ENCODE measurements at regions not wholly inside any gene's neighbourhood (a gene's known extent, or its start where the extent isn't known, plus 50 kb on each side); places are given as distances from the start of the nearest gene placed in this dataset.

DNA sequence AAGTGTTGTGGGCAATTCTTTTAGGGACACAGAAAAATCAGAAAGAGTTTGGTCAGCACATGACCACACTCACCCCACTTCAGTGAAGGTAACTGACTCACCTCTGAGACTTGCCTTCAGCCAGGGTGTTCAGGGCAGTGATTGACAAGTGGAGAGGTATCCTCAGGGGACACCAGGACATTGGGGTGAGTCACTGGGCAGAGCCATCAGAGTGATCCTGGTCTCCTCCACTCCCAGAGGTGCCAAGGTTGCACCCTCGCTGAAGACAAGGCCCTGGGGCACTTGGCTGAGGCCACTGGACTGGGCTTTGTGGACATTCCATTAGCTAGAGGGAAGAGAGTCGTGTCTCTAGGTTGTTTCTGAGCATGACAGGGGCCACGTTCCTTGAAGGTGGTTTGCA is 113.4 kb downstream of the GADD45G start (continued):
- TF ChIP-seq, protein P1, sequence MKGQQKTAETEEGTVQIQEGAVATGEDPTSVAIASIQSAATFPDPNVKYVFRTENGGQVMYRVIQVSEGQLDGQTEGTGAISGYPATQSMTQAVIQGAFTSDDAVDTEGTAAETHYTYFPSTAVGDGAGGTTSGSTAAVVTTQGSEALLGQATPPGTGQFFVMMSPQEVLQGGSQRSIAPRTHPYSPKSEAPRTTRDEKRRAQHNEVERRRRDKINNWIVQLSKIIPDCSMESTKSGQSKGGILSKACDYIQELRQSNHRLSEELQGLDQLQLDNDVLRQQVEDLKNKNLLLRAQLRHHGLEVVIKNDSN (IDR thresholded peaks at IDR 0.05; ENCODE audit: borderline replicate concordance, low read depth) = no peak
- TF ChIP-seq RXRA (IDR thresholded peaks at IDR 0.05; ENCODE audit: borderline replicate concordance, low read depth) (no peak), MEF2A (IDR thresholded peaks at IDR 0.05; ENCODE audit: borderline replicate concordance, low read depth) (no peak)

DNA sequence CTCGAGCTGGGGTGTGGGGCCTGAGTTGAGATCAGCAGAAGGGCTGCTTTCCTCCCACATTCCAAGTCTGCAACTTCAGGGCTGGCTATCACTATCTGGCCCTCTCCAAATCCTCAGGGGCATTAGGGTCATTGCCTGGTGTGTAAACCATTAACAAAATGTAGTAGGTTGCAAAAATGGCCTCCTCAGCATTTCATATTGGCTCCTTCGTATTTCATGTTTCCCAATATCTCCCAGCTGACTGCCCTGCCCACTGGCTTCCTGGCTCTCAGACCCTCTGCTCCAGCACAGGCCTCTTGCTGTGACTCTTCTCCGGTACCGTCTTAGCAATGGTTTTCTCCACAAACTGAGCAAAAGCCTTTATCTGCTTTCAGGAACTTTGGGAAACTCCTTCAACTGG is 113.8 kb downstream of the GADD45G start:
- CTCF ChIA-PET = interaction anchor here (2.5 kb wide), 1 partner anchor 10 kb away, joined by 8 read pairs; no protein-coding TSS in a partner anchor
- POLR2A ChIA-PET = no interaction called here
- no peak overlapping the region for H3K27ac ChIP-seq (ENCODE audit: low read depth in 2 of 2, low read length in 1 of 2)
- H4K20me1 ChIP-seq (ENCODE audit: insufficient read depth) = no peaks in the 10 kb centered on the region
- H3K9ac ChIP-seq = no peak overlapping the region
- TF ChIP-seq POLR2AphosphoS5 (IDR thresholded peaks at IDR 0.05; ENCODE audit: low read depth, low read length) = no peak
- TF ChIP-seq, protein P2, sequence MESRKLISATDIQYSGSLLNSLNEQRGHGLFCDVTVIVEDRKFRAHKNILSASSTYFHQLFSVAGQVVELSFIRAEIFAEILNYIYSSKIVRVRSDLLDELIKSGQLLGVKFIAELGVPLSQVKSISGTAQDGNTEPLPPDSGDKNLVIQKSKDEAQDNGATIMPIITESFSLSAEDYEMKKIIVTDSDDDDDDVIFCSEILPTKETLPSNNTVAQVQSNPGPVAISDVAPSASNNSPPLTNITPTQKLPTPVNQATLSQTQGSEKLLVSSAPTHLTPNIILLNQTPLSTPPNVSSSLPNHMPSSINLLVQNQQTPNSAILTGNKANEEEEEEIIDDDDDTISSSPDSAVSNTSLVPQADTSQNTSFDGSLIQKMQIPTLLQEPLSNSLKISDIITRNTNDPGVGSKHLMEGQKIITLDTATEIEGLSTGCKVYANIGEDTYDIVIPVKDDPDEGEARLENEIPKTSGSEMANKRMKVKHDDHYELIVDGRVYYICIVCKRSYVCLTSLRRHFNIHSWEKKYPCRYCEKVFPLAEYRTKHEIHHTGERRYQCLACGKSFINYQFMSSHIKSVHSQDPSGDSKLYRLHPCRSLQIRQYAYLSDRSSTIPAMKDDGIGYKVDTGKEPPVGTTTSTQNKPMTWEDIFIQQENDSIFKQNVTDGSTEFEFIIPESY (IDR thresholded peaks at IDR 0.05; ENCODE audit: borderline replicate concordance, low read depth) = no peak
- no peak for TF ChIP-seq RXRA (IDR thresholded peaks at IDR 0.05; ENCODE audit: borderline replicate concordance, low read depth)
- no peak for TF ChIP-seq JUND (IDR thresholded peaks at IDR 0.05)
- TF ChIP-seq YY1 (IDR thresholded peaks at IDR 0.05; ENCODE audit: low read depth) = no peak
- no peak overlapping the region for H3K4me3 ChIP-seq (ENCODE audit: low read depth in 2 of 2, low read length in 1 of 2)
- H3K27me3 ChIP-seq (ENCODE audit: insufficient read depth) = no peaks in the 10 kb centered on the region
- no peaks in the 10 kb centered on the region for H3K36me3 ChIP-seq (replicated peaks in 1 of 2; ENCODE audit: control insufficient read depth in 1 of 2, insufficient read depth in 2 of 2, low read length in 1 of 2)
- peaks cover 0 to 5% of the 10 kb centered on the region in 2 experiments; a peak in 1 of 4 replicates for H3K4me1 ChIP-seq (ENCODE audit: control insufficient read depth in 1 of 2, insufficient read depth in 2 of 2, low read depth in 1 of 2, low read length in 1 of 2)
- WGBS (ENCODE audit: low lambda C conversion rate) = 42% methylated on average over 4 of the region's 4 CpGs
- no peaks in the 10 kb centered on the region for H3K9me3 ChIP-seq
- DNase-seq = no peak
- H3K4me2 ChIP-seq = no peak overlapping the region
- no peaks in the 10 kb centered on the region for H3F3A ChIP-seq (replicated peaks; ENCODE audit: insufficient read depth)
- H2AFZ ChIP-seq (ENCODE audit: low read depth) = no peak overlapping the region
- H3K9me2 ChIP-seq = no peaks in the 10 kb centered on the region
- no peaks in the 10 kb centered on the region for H3K79me2 ChIP-seq (ENCODE audit: insufficient read depth)

DNA sequence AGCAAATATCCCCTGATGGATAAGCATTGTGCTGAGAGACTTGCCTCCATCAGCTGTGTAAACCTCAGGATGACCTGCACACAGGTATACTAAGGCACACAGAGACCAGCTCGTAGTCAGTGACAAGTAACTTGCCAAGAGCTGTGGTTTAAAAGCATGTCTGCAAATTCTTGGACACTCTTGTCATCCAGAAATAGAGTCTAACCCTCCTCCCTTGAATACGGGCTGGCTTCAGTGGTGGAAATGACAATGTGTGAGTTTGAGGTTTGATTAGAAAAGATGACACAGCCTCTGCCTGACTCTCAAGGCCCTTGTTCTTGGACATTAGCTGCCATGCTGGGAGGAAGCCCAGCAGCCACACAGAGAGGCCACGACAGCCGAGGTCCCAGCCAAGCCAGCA is 114.4 kb downstream of the GADD45G start:
- no peak overlapping the region for H3K9ac ChIP-seq
- no peak overlapping the region for H3K4me3 ChIP-seq (ENCODE audit: low read depth in 2 of 2, low read length in 1 of 2)
- no peaks in the 10 kb centered on the region for H3K9me3 ChIP-seq
- H3K9me2 ChIP-seq = no peaks in the 10 kb centered on the region
- no peaks in the 10 kb centered on the region for H3K27me3 ChIP-seq (ENCODE audit: insufficient read depth)
- H3K4me2 ChIP-seq = no peak overlapping the region
- H3F3A ChIP-seq (replicated peaks; ENCODE audit: insufficient read depth) = no peaks in the 10 kb centered on the region
- H3K36me3 ChIP-seq (replicated peaks in 1 of 2; ENCODE audit: control insufficient read depth in 1 of 2, insufficient read depth in 2 of 2, low read length in 1 of 2) = no peaks in the 10 kb centered on the region
- CTCF ChIA-PET = interaction anchor here (2.5 kb wide), 1 partner anchor 9 kb away, joined by 8 read pairs; no protein-coding TSS in a partner anchor
- 36% methylated on average over 4 of the region's 4 CpGs for WGBS (ENCODE audit: low lambda C conversion rate)
- TF ChIP-seq FOXM1 (IDR thresholded peaks at IDR 0.05; ENCODE audit: low read depth) = no peak
- TF ChIP-seq RCOR1 (IDR thresholded peaks at IDR 0.05; ENCODE audit: low read length) = no peak
- no peak for TF ChIP-seq EZH2phosphoT487 (IDR thresholded peaks at IDR 0.05; ENCODE audit: borderline replicate concordance, low read depth)
- no peak for TF ChIP-seq YY1 (IDR thresholded peaks at IDR 0.05; ENCODE audit: low read depth)
- no peak for TF ChIP-seq CHD2 (IDR thresholded peaks at IDR 0.05; ENCODE audit: low read length, partially characterized antibody)
- TF ChIP-seq, protein P3, sequence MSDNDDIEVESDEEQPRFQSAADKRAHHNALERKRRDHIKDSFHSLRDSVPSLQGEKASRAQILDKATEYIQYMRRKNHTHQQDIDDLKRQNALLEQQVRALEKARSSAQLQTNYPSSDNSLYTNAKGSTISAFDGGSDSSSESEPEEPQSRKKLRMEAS (IDR thresholded peaks at IDR 0.05; ENCODE audit: low read depth) = no peak
- TF ChIP-seq, protein P4, sequence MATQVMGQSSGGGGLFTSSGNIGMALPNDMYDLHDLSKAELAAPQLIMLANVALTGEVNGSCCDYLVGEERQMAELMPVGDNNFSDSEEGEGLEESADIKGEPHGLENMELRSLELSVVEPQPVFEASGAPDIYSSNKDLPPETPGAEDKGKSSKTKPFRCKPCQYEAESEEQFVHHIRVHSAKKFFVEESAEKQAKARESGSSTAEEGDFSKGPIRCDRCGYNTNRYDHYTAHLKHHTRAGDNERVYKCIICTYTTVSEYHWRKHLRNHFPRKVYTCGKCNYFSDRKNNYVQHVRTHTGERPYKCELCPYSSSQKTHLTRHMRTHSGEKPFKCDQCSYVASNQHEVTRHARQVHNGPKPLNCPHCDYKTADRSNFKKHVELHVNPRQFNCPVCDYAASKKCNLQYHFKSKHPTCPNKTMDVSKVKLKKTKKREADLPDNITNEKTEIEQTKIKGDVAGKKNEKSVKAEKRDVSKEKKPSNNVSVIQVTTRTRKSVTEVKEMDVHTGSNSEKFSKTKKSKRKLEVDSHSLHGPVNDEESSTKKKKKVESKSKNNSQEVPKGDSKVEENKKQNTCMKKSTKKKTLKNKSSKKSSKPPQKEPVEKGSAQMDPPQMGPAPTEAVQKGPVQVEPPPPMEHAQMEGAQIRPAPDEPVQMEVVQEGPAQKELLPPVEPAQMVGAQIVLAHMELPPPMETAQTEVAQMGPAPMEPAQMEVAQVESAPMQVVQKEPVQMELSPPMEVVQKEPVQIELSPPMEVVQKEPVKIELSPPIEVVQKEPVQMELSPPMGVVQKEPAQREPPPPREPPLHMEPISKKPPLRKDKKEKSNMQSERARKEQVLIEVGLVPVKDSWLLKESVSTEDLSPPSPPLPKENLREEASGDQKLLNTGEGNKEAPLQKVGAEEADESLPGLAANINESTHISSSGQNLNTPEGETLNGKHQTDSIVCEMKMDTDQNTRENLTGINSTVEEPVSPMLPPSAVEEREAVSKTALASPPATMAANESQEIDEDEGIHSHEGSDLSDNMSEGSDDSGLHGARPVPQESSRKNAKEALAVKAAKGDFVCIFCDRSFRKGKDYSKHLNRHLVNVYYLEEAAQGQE (IDR thresholded peaks at IDR 0.05; ENCODE audit: low read depth, low read length) = no peak
- POLR2A ChIA-PET = interaction anchor here (0.6 kb wide), 1 partner anchor 9 kb away, joined by 3 read pairs; no protein-coding TSS in a partner anchor
- DNase-seq = no peak
- H3K4me1 ChIP-seq (ENCODE audit: control insufficient read depth in 1 of 2, insufficient read depth in 2 of 2, low read depth in 1 of 2, low read length in 1 of 2) = peaks cover 0 to 5% of the 10 kb centered on the region in 2 experiments; a peak in 1 of 4 replicates
- no peak overlapping the region for H2AFZ ChIP-seq (ENCODE audit: low read depth)
- no peak overlapping the region for H3K27ac ChIP-seq (ENCODE audit: low read depth in 2 of 2, low read length in 1 of 2)
- no peaks in the 10 kb centered on the region for H4K20me1 ChIP-seq (ENCODE audit: insufficient read depth)
- no peaks in the 10 kb centered on the region for H3K79me2 ChIP-seq (ENCODE audit: insufficient read depth)

All from SK-N-SH (cell line).